Fibroblast of skin of abdomen (primary cell): ENCODE measurements at regions not wholly inside any gene's neighbourhood (a gene's known extent, or its start where the extent isn't known, plus 50 kb on each side); places are given as distances from the start of the nearest gene placed in this dataset.
A peak's percentile ranks its signal among the peaks of the same experiment; 100 is the strongest.

Experiments
- DNase-seq: peaks from one replicate; pipeline ENCODE4 v3.0.0-alpha.2; 2013

GRCh38 chrX:49773993-49774392, 55.1 kb upstream of the PAGE4 start:
- DNase-seq = no peak

- DNase-seq = no peak
Observed at GRCh38 chrX:49767236-49767635, 61.9 kb upstream of the PAGE4 start.

GRCh38 chrX:49762175-49762720, 66.5 kb upstream of the PAGE1 start:
- no peak for DNase-seq

GRCh38 chrX:49761481-49761880, 65.7 kb upstream of the PAGE1 start:
- DNase-seq = peak; percentile 1

- DNase-seq = no peak
Observed at GRCh38 chrX:49760290-49760890, 64.6 kb upstream of the PAGE1 start.

- no peak for DNase-seq
Observed at GRCh38 chrX:49756692-49757091, 60.9 kb upstream of the PAGE1 start.

GRCh38 chrX:49754233-49754857, 58.6 kb upstream of the PAGE1 start:
- peak; percentile 9 for DNase-seq

- no peak for DNase-seq
Observed at GRCh38 chrX:49753691-49754090, 57.9 kb upstream of the PAGE1 start.

GRCh38 chrX:49748211-49748956, 52.6 kb upstream of the PAGE1 start:
- no peak for DNase-seq

GRCh38 chrX:49746306-49746705, 50.5 kb upstream of the PAGE1 start:
- no peak for DNase-seq
